ENCODE measurements at regions not wholly inside any gene's neighbourhood (a gene's known extent, or its start where the extent isn't known, plus 50 kb on each side); places are given as distances from the start of the nearest gene placed in this dataset.

DNA sequence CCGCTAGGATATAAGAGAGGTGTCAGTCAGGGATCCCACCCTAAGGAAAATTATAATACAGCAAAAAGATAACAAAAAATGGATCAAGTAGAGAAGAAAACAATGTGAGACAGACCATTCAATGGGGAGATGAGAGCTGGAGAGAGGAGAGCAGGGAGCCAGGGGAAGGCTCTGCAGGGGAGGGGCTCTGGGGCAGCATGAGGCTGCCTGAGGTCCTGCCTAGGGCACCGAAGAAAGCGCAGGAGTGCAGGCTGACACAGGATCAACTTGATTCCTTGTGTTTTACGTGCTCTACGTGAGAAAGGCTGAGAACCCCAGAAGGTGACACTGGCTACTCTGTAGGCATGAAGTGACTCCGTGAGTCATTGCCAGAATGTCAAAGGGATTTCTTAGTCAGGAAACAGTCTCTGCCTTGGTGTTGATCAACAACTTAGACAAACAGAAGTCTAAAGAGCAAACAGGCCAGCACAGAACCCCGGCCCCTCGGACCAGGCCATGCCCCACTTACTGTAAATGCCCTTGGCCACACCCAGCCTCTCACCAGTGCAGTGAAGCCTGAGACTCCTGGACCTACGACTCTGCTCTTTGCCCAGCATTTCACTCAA is 290.1 kb upstream of the PRDM1 start:
- TF ChIP-seq, protein P1, sequence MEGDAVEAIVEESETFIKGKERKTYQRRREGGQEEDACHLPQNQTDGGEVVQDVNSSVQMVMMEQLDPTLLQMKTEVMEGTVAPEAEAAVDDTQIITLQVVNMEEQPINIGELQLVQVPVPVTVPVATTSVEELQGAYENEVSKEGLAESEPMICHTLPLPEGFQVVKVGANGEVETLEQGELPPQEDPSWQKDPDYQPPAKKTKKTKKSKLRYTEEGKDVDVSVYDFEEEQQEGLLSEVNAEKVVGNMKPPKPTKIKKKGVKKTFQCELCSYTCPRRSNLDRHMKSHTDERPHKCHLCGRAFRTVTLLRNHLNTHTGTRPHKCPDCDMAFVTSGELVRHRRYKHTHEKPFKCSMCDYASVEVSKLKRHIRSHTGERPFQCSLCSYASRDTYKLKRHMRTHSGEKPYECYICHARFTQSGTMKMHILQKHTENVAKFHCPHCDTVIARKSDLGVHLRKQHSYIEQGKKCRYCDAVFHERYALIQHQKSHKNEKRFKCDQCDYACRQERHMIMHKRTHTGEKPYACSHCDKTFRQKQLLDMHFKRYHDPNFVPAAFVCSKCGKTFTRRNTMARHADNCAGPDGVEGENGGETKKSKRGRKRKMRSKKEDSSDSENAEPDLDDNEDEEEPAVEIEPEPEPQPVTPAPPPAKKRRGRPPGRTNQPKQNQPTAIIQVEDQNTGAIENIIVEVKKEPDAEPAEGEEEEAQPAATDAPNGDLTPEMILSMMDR (IDR thresholded peaks at IDR 0.05) = no peak
- TF ChIP-seq EZH2 (IDR thresholded peaks at IDR 0.05) (no peak), EZH2phosphoT487 (IDR thresholded peaks at IDR 0.05) (no peak)

Measured in neural progenitor cell (in vitro differentiated cells).